GM18873 (cell line): ENCODE measurements at regions not wholly inside any gene's neighbourhood (a gene's known extent, or its start where the extent isn't known, plus 50 kb on each side); places are given as distances from the start of the nearest gene placed in this dataset.

Source experiments
- ATAC-seq: cut with Tn5 transposase; IDR thresholded peaks from one replicate; pipeline ENCODE4 v1.9.1; 2021; ENCODE audit warnings: mild to moderate bottlenecking, moderate library complexity, moderate number of reproducible peaks; ENCODE audit not compliant: unreplicated experiment, low FRiP score

DNA sequence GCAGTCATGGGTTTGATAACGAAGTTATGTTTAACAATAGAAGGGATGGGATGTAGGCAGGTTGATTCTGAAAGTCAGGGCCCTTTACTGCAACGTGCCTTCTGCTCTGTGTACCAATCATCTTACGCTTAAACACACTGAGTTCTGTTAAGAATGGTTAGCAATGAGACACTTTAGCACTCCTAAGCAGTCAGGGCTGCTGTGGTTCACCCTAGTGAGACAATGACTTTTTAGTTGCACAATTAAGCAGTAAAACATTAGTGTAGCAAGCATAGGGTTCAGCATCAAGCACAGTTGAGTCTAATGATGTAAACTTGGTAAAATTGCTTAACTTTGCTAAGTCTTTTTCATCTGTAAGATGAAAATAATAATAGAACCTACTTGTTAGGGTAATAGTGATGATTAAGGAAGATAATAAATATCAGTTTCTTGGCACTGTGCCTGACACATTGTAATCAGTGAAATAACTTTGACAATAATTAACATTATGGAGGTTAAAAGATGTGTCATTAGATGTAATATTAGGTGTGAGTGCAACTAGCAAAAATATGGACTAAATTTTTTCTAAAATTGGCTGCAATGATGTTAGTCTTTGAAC is 484.2 kb upstream of the THBS1 start:
- ATAC-seq = no peak

DNA sequence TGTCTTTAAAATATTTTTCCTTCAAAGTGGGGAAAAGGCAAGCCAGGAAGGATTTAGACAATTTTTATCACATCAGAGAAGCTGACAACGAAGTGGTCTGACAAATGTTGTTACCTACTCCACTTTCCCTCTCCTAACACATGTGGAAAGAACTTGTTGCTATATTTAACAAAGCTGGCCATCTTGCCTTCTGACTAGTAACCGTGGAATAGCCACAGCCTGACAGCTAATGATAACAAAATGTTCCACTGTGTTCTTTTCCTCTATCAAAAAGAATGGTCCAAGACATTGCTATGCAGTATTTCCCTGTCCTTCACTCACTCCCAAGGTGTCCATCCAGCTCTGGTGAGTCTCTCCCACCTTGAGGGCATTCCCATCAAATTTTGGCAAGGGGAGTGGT is 481.4 kb upstream of the THBS1 start:
- no peak for ATAC-seq

- ATAC-seq = no peak
Observed at GRCh38 chr15:39100106-39100660, 480.7 kb upstream of the THBS1 start.

- no peak for ATAC-seq
Observed at GRCh38 chr15:39102431-39102830, 478.4 kb upstream of the THBS1 start.

GRCh38 chr15:39106950-39107349 is 473.9 kb upstream of the THBS1 start:
- no peak for ATAC-seq

GRCh38 chr15:39108021-39108420 is 472.9 kb upstream of the THBS1 start:
- no peak for ATAC-seq

DNA sequence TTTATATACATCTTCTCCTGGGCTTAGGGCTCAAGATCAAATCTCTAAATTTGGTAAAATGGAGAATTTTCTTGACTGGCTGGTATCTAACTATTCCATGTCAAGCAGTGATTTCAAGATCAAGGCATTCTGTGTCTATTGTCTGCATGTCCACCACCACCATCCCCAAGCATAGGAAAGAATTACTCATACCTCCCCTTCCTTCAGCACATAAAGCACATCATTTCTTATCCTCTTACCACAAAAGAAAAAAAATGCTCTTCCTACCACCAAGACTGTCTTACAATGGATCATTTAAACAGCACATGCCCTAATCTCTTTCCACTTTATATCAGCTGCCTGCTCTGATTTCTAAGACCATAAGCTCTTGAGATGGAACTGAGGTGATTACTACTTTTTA is 470.5 kb upstream of the THBS1 start:
- ATAC-seq = no peak

DNA sequence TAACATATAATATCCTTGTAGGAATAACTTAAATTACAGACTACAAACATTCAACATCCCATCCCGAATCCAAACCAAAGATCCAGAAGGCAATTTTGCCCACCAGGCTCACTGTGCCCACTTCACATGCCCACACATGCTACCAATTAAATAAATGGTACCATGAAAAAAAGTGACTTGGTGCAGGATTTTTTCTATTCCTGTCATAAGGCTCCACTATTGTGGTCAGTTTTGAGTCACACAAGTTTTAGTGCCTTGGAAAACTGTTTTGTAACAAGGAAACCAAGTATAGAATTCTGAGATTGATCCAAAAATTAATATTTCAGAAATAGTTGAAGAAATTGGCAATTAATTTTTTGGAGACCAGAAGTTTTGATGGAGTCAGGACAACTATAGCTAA is 470.1 kb upstream of the THBS1 start:
- ATAC-seq = no peak

- ATAC-seq = no peak
Observed at GRCh38 chr15:39113741-39114140, 467.1 kb upstream of the THBS1 start.

- no peak for ATAC-seq
Observed at GRCh38 chr15:39114690-39115378, 466.0 kb upstream of the THBS1 start.

DNA sequence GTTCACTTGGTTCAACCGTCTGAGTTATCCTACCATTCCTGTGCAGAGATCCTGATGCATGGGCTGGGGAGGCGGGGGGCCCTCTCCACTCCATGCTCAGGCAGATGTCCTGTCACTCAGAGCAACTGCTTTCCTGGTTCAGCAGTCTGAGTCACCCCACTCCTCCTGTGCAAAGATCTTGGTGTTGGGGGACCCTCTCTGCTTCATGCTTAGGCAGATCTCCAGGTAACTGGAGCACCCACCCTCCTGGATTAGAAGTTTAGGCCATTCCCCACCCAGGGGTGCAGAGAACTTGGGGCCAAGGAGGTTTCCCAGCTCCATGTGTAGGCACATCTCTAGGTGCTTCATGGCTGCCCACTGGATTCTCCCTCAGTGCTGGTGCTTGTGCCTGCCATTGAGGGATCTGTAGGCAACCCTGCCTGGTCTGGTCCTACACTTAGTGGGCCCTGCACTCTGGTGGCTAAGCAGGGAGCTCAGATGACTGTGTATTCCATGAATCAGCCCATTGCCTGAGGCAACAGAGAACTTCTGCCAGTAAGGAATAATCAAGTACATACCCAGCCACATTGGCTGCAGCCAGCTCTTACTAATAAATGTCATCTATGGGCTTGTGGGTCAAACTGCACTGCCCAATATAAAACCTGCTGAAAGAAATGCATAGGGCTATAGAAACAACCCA is 465.4 kb upstream of the THBS1 start:
- no peak for ATAC-seq

- no peak for ATAC-seq
Observed at GRCh38 chr15:39118510-39118909, 462.4 kb upstream of the THBS1 start.

- no peak for ATAC-seq
Observed at GRCh38 chr15:39124155-39124552, 456.7 kb upstream of the THBS1 start.

DNA sequence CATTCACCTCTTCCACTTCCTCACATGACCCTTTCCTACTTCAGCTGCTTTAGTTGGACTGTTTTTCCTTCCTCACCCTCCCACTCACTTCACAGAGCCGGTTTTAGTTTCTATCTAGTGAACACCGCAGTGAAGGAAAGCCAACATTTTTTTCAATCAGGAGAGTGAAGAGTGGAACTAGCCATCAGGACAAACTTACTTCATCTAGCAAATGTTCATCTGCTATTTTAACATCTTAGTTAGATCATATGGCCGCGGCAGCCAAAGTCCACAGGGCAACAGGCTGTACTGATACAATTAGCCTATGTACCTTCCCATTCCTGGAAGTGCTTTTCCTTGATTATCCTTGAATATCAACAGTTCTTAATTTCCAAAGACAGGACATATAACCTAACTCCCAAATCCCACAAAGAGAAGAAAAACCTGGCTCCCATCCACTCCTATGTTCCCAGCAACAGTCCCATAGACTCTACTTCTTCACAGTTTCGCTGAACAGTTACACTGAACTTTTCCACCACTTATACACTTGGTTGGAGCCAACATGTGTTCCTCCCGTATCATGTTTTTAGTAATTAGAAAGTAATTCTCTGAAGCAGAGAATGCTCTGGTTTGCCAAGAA is 456.2 kb upstream of the THBS1 start:
- ATAC-seq = no peak

DNA sequence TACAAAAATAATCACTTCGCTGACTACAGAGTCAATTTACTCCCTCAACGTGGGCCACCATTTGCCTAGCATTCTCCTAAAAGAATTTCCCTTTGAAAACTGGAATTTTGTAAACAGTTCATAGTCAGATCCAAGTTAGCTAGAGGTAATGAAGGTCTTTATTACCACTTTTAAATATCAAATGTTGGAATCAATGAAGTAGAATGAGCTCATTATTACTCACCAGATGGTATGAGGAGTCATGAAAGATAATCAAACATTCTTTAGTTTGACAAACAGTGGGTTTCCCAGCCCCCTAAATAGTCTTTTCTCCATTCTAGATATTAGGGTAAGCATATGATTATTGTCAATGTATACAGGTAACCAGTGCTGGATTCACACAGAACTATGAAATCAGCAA is 455.7 kb upstream of the THBS1 start:
- ATAC-seq = no peak

DNA sequence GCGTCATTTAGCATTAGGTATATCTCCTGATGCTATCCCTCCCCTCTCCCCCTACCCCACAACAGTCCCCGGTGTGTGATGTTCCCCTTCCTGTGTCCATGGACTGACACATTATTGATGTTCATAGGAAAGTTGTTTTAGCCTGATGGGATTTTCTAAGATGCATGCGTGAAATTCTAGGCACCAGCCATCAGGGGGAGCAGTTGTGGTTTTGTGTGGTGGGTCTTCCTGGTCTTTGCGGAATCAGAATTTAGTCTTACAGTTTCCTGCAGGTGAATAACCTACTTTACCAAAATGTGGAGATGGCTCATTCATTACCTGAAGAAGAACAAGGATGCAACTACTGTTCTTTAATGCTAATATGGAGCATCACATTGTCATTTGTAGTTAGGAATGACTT is 455.0 kb upstream of the THBS1 start:
- ATAC-seq = no peak

DNA sequence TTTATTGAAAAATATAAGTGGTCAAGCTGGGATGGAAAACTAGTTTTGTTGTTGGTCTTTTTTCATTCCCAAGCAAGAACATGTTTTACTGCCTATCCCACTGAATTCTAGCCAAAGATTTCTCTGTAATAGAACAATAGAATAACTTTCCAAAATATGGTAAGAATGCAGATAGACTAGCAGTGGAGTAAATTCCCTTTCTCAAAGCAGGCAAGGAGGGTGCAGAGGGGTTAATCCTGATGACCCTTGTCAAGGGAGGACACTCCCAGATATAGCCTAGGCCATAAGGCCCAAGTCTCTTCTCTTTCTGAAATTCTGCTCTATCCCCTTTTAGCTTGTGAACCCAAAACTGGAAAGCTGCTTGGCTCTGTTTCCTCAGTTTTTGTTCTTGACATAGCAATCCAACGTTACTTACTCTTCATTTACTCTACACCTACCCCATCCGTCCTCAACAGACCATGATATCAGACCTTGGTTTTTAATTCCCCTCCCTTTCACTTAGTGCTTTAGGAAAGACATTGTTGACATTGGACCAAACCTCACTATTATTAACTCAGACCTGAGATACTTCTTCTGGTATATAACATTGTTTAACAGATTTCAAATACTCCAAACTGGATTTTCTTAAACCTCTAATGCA is 453.6 kb upstream of the THBS1 start:
- ATAC-seq = no peak

DNA sequence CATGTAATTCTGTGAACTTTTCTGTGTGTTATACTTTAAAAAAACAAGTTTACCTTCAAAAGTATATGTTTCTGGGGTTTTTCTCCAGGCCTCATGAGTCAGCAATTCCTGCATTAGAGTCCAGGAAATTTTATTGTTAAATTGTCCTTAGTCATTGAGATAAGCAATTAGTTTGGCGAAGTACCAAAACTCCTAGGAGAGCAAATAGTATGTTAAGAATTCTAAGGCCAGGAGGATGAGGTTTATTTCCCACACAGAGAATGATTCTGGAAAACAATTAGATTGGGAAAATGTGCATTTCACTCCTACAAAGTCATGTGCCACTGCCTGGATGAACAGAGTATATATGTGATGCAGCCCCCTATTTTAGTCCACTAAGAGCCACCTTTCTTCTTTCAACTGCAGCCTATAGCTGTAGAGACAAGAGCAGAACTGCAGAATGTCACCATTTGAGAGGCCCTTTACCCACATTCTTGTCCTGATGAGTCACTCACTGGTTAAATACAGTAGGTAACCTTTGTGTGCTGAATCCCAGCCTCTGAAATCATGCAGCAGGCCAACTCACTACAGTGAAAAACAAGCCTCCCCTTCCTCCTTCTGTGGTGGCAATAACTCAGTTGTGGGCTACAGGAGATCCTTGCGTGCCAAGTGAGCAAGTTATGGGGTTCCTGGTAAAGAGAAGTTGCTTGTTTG is 452.8 kb upstream of the THBS1 start:
- no peak for ATAC-seq

DNA sequence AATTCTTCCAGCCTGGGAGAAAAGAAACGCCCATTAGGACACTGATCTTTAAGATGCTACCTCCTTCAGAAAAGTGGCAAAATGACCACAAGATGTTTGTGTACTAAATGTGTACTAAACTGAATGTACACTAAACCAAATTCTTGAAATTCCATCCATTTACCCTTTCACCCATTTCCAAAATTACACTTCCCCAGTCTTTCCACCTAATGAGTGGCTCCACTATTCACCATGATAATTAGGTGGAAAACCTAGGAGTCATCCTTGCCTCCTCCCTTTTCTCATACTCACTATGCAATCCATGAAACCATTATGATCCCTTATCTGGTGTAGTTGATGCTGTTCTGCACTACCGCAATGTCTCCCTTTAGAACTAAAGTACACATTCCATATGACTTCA is 452.1 kb upstream of the THBS1 start:
- ATAC-seq = no peak
